ENCODE measurements at regions not wholly inside any gene's neighbourhood (a gene's known extent, or its start where the extent isn't known, plus 50 kb on each side); places are given as distances from the start of the nearest gene placed in this dataset.

- Histone ChIP-seq H3K4me3 (ENCODE audit: control insufficient read depth in 2 of 3, extremely low read depth in 1 of 3, insufficient read depth in 2 of 3, low read depth in 1 of 3, low read length in 3 of 3) (no peak overlapping the region), H2AFZ (ENCODE audit: control insufficient read depth, low read length) (no peak overlapping the region), H3K9me3 (ENCODE audit: control insufficient read depth, low read depth, low read length) (no peaks in the 10 kb centered on the region), H3K9ac (ENCODE audit: control insufficient read depth, extremely low read depth, insufficient read depth, low read length) (no peak overlapping the region), H3K79me2 (ENCODE audit: control insufficient read depth, insufficient read depth, low read length) (no peaks in the 10 kb centered on the region), H3K36me3 (ENCODE audit: control insufficient read depth in 2 of 2, extremely low read depth in 1 of 2, insufficient read depth in 2 of 2, low read length in 2 of 2) (no peaks in the 10 kb centered on the region), H4K20me1 (ENCODE audit: control insufficient read depth, extremely low read depth, insufficient read depth, low read length) (no peaks in the 10 kb centered on the region), H3K27me3 (ENCODE audit: control insufficient read depth, extremely low read depth, insufficient read depth, low read length) (no peaks in the 10 kb centered on the region), H3K4me1 (ENCODE audit: control insufficient read depth, extremely low read depth, insufficient read depth, low read length) (peaks cover 37% of the 10 kb centered on the region), H3K9me1 (ENCODE audit: control insufficient read depth, extremely low read depth, insufficient read depth, low read length) (no peaks in the 10 kb centered on the region), H3K4me2 (ENCODE audit: control insufficient read depth, extremely low read depth, insufficient read depth, low read depth, low read length) (peak overlapping the region; percentile 20), H3K27ac (ENCODE audit: control insufficient read depth, insufficient read depth, low read length) (peak overlapping the region; percentile 60)
- TF ChIP-seq CTCF (optimal IDR thresholded peaks at IDR 0.05 in 1 of 3, IDR thresholded peaks at IDR 0.05 in 1 of 3, conservative IDR thresholded peaks at IDR 0.05 in 1 of 3; ENCODE audit: extremely low read depth in 1 of 3, insufficient read depth in 2 of 3, low read length in 3 of 3) (no peak), EZH2 (IDR thresholded peaks at IDR 0.05; ENCODE audit: low read length) (no peak)
- FAIRE-seq, result peak; percentile 99
- peak; percentile 90 for DNase-seq (ENCODE audit: low read depth, low spot score)
- dilution Hi-C loops (cut with MboI; ENCODE audit: extremely low pct_ligation_motif_present, low sequenced_read_pairs), result no loop called here
Measured at GRCh38 chr10:90227217-90227656, 525.8 kb downstream of the KIF20B start.

GRCh38 chr10:90227786-90228185 is 526.4 kb downstream of the KIF20B start:
- Histone ChIP-seq H3K9me1 (ENCODE audit: control insufficient read depth, extremely low read depth, insufficient read depth, low read length) (no peaks in the 10 kb centered on the region), H3K79me2 (ENCODE audit: control insufficient read depth, insufficient read depth, low read length) (no peaks in the 10 kb centered on the region), H3K27me3 (ENCODE audit: control insufficient read depth, extremely low read depth, insufficient read depth, low read length) (no peaks in the 10 kb centered on the region), H3K9ac (ENCODE audit: control insufficient read depth, extremely low read depth, insufficient read depth, low read length) (no peak overlapping the region), H3K4me1 (ENCODE audit: control insufficient read depth, extremely low read depth, insufficient read depth, low read length) (peaks cover 36% of the 10 kb centered on the region), H3K4me3 (ENCODE audit: control insufficient read depth in 2 of 3, extremely low read depth in 1 of 3, insufficient read depth in 2 of 3, low read depth in 1 of 3, low read length in 3 of 3) (no peak overlapping the region), H4K20me1 (ENCODE audit: control insufficient read depth, extremely low read depth, insufficient read depth, low read length) (no peaks in the 10 kb centered on the region), H2AFZ (ENCODE audit: control insufficient read depth, low read length) (no peak overlapping the region), H3K4me2 (ENCODE audit: control insufficient read depth, extremely low read depth, insufficient read depth, low read depth, low read length) (peak overlapping the region; percentile 9), H3K27ac (ENCODE audit: control insufficient read depth, insufficient read depth, low read length) (peak overlapping the region; percentile 45), H3K9me3 (ENCODE audit: control insufficient read depth, low read depth, low read length) (no peaks in the 10 kb centered on the region), H3K36me3 (ENCODE audit: control insufficient read depth in 2 of 2, extremely low read depth in 1 of 2, insufficient read depth in 2 of 2, low read length in 2 of 2) (no peaks in the 10 kb centered on the region)
- dilution Hi-C loops (cut with MboI; ENCODE audit: extremely low pct_ligation_motif_present, low sequenced_read_pairs), result no loop called here
- DNase-seq (ENCODE audit: low read depth, low spot score) (no peak), FAIRE-seq (peak; percentile 74)
- TF ChIP-seq EZH2 (IDR thresholded peaks at IDR 0.05; ENCODE audit: low read length), result no peak
- TF ChIP-seq CTCF (optimal IDR thresholded peaks at IDR 0.05 in 1 of 3, IDR thresholded peaks at IDR 0.05 in 1 of 3, conservative IDR thresholded peaks at IDR 0.05 in 1 of 3; ENCODE audit: extremely low read depth in 1 of 3, insufficient read depth in 2 of 3, low read length in 3 of 3), result no peak
